Erythroblast (primary cell): ENCODE measurements at regions not wholly inside any gene's neighbourhood (a gene's known extent, or its start where the extent isn't known, plus 50 kb on each side); places are given as distances from the start of the nearest gene placed in this dataset.

ENCODE experiments used
- GATA1 ChIP-seq: IDR thresholded peaks from 2 replicates; pipeline ENCODE4 v1.6.1; 2011; ENCODE audit warnings: low read depth, mild to moderate bottlenecking, control low read depth, low read length, moderate library complexity
- POLR2A ChIP-seq: IDR thresholded peaks from 2 replicates; pipeline ENCODE4 v1.6.1; 2011; ENCODE audit warnings: mild to moderate bottlenecking, low read length

GRCh38 chr2:64771737-64772136 is 118.0 kb upstream of the SERTAD2 start:
- TF ChIP-seq POLR2A (no peak), GATA1 (no peak)
